Stimulated activated CD8-positive, alpha-beta memory T cell treated with anti-CD3 and anti-CD28 coated beads, Interleukin-12 subunit alpha, Interleukin-12 subunit beta, amount 100 ng/mL, for 24 hours (primary cell): ENCODE measurements at regions not wholly inside any gene's neighbourhood (a gene's known extent, or its start where the extent isn't known, plus 50 kb on each side); places are given as distances from the start of the nearest gene placed in this dataset.

Experiments used
- DNase-seq: peaks from one replicate; pipeline ENCODE4 v3.0.0-alpha.2; 2020; ENCODE audit errors: extremely low read depth

DNA sequence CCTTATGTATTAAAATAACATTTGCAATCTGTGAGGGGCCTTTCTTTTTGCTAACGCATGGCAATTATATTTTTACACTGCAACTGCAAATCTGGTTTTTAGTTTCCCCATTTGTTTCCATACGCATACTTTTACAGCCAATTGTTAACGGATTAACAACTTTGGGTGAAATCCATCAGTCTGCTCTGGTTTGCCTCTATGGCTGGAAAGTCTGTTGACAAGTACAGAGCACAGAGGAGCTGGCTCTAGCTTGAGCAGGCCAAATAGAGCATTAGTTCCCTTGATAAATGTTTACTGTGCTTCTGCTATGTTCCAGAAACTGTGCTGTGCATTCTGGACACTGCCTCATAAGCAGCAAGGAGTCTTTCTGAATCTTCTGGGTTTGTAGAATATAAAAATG, 400.4 kb upstream of the KIF2A start:
- no peak for DNase-seq

DNA sequence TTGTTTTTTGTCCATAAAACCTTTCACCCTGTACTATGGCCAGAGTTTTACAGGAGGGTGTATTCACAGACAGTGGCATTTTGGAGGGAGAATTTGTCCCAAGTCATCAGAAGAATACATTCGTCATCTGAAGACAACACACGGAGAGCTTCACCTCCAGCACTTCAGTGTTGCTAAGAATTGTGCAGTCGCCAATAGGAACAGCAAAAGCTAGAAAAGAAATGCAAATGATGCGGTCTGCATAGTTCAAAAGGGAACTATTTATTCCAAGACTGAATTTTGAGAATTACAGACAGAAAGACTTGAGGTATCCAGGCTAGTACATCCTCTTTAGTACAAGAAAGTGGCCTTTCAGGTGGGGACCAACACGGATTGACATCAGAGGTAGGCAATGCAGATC, 399.2 kb upstream of the KIF2A start:
- DNase-seq: no peak

- DNase-seq: no peak
These were observed 398.0 kb upstream of the KIF2A start for GRCh38 chr5:61907995-61908394.

DNA sequence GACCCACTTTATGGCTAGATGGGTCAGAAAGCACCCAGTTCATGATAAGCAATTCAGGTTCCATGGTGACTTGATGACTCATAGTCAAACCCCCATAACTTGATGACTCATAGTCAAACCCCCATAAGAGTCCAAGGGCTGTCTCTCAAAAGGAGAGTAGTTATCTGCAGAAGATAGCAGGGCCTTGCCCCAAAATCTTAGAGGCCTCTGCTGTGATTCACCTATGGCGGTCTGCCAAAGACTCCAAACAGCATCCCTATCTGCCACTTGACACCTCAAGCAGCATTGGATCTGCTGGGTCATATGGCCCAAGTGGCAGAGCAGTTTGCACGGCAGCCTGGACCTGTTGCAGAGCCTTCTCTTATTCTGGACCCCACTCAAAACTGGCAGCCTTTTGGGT, 395.2 kb upstream of the KIF2A start:
- no peak for DNase-seq

- no peak for DNase-seq
These were observed 393.4 kb upstream of the KIF2A start for GRCh38 chr5:61912559-61912958.

DNA sequence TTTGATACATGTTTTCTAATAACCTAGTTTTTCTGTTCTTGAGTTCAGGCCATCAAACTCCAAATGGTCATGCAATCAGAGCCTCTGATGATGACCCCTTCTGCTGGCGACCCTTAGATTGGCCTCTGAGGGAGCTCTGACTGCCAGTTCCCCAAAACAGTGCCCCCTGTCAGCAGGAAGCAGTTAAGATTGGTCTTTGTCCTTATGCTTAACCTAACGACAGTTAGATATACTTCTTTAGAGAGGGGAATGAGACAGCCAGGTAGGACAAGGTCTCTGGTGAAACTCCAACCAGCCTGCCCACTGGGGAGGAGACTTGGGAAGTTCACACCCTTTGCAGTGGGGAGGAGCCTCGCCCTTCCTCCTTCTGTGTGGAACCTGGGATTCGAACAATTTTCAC, 390.4 kb upstream of the KIF2A start:
- no peak for DNase-seq

DNA sequence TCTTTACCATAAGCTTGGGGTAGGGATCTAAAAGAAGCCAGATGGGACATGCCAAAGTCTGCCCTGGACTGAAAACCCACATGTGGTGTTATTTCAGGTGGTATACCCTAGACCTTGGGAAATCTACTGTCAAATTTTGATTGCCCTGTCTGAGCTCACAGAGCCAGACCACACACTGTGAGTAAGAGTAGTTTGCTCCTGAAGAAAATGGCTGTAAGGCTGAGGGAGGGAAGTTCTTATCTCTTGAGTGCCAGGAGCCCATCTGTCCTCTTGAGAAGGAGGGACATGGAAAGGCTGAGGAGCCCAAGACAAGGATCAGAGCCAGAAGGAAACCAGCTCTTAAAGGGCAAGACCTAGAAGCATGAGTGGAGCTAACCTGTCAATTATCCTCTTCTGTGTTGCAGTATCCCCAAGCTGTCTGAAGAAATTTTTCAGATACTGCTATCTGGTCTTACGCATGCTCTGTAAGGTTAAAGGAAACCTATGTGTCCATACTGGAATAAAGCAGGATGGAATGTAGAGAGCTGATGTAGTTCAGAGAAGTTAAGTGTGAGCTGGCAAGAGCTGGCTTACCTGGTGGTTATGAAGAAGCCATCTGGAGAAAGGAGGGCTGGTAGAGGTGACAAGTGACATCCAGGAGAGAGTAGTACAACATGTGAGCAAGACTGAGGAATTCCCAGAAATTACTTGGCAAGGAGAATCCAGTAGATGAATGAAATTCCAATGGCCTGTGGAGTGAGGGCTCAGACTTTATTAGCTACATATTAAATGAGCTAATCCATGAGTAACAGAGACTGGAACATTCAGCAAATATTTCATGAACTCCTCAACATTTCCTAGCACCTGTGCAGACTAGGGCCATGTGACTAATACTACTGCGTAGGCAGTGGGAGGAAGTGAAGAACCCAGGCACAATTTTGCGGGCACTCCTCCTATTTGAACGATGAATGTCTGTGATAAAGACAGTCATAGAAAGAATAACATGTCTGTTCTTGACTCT, 389.1 kb upstream of the KIF2A start:
- no peak for DNase-seq

DNA sequence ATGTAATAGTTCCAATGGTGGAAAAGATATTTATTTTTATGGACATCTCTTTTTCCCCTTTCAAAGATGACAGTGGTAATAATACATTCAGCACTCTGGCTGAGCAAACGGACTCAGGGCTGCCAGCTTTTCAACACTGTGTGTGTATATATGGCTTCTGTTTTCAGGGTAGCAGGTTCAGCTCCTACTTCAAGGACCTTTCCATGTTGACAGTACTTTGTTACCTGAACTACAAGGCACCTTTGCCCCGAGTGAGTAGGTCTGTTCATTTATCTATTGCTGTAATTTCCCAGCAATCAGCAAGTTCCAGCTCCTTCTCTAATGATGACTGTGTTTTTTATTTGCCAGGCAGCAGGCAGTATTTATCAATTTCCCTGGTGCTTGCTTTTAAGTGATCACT, 387.4 kb upstream of the KIF2A start:
- DNase-seq: no peak

- DNase-seq: no peak
These were observed 386.1 kb upstream of the KIF2A start for GRCh38 chr5:61919920-61920319.

DNA sequence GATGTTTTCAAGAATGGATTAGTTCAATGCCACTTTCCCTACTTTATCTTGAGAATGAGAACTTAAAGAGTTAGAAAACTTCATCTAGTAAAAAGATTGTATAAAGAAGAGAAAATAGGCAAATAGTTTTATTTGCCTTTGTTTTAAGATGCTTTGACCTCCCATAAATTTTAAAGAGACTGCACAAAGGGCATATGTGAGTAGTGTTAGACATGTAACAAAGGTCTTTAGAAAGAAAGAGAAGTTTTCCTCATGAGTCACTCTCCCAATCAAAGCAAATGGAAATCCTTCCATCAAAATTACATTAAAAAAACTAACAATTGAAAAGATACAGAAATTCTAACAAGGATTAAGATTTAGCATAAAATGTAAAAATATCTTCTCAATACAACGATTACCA, 381.8 kb upstream of the KIF2A start:
- DNase-seq: no peak

DNA sequence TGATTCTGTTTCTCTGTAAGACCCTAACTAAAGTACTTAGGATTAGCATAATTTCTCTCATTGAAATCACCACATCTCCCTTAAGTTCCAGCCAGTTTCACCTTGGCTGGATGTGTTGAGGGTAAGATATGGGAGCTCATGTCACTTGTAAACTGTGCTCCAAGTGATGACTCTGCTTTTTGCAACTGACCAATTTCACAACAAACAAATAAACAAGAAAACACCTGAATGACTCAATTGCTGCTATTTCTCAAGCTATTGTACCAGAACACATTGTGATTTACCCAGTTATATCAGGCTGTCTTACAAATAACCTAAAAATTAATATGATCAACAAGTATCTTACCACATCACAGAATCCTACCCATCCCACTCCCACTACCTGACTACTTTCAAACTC, 379.1 kb upstream of the KIF2A start:
- DNase-seq: no peak

GRCh38 chr5:61931236-61931635, 374.8 kb upstream of the KIF2A start:
- no peak for DNase-seq

DNA sequence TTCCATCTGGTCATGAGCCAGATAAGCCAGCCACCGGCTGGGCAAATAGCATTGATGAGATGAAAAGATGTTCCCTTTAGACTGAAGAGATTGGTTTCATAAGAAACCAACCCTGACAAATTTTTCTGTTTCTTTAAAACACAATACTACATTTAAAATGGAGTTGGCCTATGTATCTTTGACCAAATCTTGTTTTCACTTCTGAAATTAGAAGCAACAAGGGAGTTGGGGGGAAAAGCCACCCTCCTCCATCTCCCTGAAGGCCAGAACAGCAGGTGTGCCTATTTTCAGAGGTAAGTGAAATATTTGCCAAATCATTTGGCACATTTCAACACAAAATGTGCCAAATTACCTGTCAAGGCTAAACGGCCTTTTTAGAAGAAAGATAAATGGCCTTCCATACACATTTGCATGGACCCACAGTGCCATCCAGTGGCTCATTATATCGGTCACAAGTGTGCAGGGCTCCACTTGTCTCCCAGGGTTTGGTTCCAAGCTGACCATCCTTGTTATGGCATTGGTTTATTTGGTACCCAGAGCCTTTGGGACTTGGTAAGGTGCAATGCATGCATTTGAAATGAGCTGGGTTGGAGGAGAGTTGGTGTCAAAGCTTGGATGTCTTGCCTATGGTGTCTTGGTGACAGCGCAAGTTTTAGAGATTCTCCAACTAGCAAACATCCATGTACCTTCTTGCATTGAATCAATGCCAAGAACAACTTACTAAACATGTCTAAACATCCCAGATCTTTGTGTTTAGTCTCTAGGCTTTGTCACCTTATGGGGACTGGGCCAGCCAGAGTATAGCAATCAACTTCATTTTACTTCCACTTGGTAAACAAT, 372.0 kb upstream of the KIF2A start:
- no peak for DNase-seq

DNA sequence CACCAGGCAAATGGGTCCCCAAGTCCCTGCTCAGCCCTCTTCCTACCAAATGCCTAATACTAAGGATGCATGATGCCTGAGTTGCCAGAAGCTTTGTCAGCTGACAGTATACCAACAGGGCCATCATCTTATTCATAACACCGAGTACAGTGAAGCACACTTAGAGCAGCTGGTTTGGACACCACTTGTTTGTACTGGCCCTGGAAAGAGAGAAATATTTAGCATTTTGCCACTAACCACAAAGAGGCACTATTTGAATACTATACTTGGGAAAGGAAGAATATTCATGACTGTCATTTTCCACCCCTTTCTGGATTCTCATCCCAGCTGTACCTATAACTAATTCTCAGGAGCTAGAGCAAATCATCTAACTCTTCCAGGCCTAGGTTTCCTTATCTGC, 364.4 kb upstream of the KIF2A start:
- DNase-seq: no peak

- DNase-seq: no peak
These were observed 363.4 kb upstream of the KIF2A start for GRCh38 chr5:61942462-61943049.

GRCh38 chr5:61943713-61944112, 362.3 kb upstream of the KIF2A start:
- no peak for DNase-seq

DNA sequence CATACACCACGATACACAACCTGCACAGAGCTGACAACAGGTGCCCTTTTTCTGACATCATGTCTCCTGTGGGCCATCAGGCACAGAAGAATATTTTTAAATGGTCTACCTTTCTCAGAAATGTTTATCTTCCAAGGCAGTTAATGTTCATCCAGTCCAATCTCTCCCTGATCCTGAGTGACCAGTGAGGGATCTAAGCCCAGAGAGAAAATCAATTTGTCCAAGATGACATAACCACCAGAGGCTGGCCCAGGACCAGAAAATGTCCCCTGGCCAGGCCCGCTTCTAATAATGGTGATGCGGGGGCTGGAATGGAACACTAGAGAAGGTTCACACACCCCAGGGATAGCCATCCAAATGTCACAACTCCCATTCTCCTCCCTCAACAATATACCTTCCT, 357.9 kb upstream of the KIF2A start:
- DNase-seq: no peak

GRCh38 chr5:61949054-61949678, 356.8 kb upstream of the KIF2A start:
- DNase-seq: no peak

DNA sequence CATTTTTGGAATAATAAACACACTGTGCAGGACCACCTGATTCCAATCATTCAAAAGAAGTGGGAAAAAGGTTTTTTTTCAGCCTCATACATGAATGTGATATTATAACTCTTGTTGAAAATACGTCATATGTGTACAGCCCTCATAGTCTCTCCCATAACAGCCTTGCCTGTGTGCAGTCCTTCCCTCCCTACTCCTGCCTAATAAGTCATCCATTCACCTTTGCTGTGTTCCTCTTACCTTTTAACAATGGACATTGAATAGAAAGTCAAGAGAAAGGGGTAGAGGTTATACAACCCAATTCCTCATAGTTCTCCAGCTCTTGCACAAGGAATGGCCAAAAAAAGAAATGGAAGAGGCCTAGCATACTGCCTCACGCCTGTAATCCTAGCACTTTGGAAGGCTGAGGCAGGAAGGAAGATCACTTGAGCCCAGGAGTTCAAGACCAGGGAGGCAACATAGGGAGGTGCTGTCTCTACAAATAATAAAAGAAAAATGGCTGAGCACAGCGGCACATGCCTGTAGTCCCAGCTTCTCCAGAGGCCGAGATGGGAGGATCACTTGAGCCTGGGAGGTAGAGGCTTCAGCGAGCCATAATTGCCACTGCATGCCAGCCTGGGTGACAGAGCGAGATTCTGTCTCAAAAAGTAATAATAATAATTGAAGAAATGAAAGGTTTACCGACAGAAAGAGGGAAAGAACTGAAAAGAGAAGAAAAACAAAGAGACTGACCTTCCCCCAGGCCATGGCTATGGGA, 356.1 kb upstream of the KIF2A start:
- DNase-seq: no peak

DNA sequence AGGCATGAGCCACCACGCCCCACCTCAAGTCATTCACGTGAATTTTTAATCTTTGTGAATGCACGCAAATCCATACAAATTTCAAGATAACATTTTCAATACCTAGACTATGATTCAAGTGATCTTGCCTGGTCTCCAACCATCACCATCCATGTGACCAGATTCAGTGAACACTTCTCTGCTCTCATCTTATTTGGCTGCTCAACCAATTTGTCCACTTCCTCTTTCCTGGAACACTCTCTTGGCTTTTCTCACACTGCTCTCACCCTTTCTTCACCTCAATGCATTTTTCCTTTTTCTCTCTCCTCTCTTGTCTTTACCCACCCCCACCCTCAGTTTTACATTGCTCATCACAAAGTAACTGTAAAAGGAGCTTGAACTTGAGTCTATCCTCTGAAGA, 354.7 kb upstream of the KIF2A start:
- no peak for DNase-seq

DNA sequence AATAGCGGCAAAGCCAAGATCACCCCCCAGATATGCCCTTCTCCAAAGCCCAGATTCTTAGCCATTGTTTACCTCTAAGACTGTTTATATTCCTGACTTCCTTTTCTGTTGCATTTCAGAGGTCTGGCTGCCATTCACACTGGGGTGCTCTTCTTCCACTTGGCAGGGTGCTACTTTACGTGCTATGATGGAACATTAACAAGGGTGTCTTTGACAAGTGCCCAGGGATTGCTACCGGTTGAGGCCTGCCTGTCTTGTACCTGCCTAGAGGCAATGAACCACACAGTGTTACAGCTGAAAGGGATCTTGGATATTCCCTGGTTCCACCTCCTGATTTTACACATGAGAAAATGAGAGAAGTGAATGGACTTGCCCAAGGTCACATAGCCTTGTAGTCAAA, 352.1 kb upstream of the KIF2A start:
- no peak for DNase-seq
